ENCODE measurements at regions not wholly inside any gene's neighbourhood (a gene's known extent, or its start where the extent isn't known, plus 50 kb on each side); places are given as distances from the start of the nearest gene placed in this dataset.

DNA sequence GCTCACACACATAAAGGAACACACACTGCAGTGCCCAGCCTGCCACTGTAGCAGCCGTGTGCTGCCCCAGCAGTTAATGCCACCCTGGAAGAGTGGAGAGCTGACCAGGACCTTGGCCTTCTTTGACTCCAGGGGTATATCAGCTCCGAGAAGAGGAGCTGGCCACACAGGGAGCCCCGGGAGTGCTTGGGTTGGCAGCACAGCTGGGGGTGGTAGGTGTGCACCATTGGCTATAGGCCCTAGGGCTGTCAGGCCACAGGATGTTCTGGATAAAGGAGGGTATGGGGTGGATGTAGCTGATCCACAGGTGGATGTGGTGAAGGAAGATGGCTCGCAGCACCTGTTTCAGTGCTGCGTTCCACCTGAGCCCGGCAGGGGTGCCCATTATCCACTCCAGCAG is 640.5 kb downstream of the PLPP3 start:
- TF ChIP-seq, protein P1, sequence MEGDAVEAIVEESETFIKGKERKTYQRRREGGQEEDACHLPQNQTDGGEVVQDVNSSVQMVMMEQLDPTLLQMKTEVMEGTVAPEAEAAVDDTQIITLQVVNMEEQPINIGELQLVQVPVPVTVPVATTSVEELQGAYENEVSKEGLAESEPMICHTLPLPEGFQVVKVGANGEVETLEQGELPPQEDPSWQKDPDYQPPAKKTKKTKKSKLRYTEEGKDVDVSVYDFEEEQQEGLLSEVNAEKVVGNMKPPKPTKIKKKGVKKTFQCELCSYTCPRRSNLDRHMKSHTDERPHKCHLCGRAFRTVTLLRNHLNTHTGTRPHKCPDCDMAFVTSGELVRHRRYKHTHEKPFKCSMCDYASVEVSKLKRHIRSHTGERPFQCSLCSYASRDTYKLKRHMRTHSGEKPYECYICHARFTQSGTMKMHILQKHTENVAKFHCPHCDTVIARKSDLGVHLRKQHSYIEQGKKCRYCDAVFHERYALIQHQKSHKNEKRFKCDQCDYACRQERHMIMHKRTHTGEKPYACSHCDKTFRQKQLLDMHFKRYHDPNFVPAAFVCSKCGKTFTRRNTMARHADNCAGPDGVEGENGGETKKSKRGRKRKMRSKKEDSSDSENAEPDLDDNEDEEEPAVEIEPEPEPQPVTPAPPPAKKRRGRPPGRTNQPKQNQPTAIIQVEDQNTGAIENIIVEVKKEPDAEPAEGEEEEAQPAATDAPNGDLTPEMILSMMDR (IDR thresholded peaks at IDR 0.05; ENCODE audit: low read length) = no peak
- TF ChIP-seq EZH2 (IDR thresholded peaks at IDR 0.05; ENCODE audit: borderline replicate concordance, low read length) = no peak
